Progenitor cell of endocrine pancreas (in vitro differentiated cells): ENCODE measurements at regions not wholly inside any gene's neighbourhood (a gene's known extent, or its start where the extent isn't known, plus 50 kb on each side); places are given as distances from the start of the nearest gene placed in this dataset.
A peak's percentile ranks its signal among the peaks of the same experiment; 100 is the strongest.

Experiments
- DNase-seq: peaks from one replicate; pipeline ENCODE4 v3.0.0; 2021; ENCODE audit warnings: low spot score; ENCODE audit not compliant: unreplicated experiment
- H3K27ac Mint-ChIP-seq: 2 replicates; pipeline ENCODE4 v1.8.0; 2021; ENCODE audit warnings: mild to moderate bottlenecking, moderate library complexity, mixed read lengths
- H3K27me3 Mint-ChIP-seq: 2 replicates; pipeline ENCODE4 v1.8.0; 2021; ENCODE audit warnings: mixed read lengths
- H3K36me3 Mint-ChIP-seq: 2 replicates; pipeline ENCODE4 v1.8.0; 2022; ENCODE audit warnings: mixed read lengths; ENCODE audit not compliant: insufficient read depth
- H3K4me1 Mint-ChIP-seq: 2 replicates; pipeline ENCODE4 v1.8.0; 2021; ENCODE audit warnings: low read depth, mixed read lengths
- H3K4me3 Mint-ChIP-seq: 2 replicates; pipeline ENCODE4 v1.8.0; 2021; ENCODE audit warnings: low read depth, mild to moderate bottlenecking, moderate library complexity, mixed read lengths
- H3K9me3 Mint-ChIP-seq: 2 replicates; pipeline ENCODE4 v1.8.0; 2021; ENCODE audit warnings: low read depth, mixed read lengths
- TF ChIP-seq, protein P1 (sequence below): fragments of 200-600 bp; sonication (generic); IDR thresholded peaks from one replicate; pipeline ENCODE4 v1.5.0; 2021; ENCODE audit warnings: antibody characterized with exemption, mild to moderate bottlenecking; ENCODE audit not compliant: unreplicated experiment

GRCh38 chr22:49423125-49423650 is 404.5 kb downstream of the BRD1 start:
- Mint-ChIP-seq H3K9me3 (no peaks in the 10 kb centered on the region), H3K4me3 (no peak overlapping the region), H3K36me3 (no peaks in the 10 kb centered on the region), H3K27ac (no peak overlapping the region), H3K27me3 (peaks cover 39% of the 10 kb centered on the region), H3K4me1 (peaks cover 8% of the 10 kb centered on the region)
- DNase-seq = no peak
- TF ChIP-seq, protein P1, sequence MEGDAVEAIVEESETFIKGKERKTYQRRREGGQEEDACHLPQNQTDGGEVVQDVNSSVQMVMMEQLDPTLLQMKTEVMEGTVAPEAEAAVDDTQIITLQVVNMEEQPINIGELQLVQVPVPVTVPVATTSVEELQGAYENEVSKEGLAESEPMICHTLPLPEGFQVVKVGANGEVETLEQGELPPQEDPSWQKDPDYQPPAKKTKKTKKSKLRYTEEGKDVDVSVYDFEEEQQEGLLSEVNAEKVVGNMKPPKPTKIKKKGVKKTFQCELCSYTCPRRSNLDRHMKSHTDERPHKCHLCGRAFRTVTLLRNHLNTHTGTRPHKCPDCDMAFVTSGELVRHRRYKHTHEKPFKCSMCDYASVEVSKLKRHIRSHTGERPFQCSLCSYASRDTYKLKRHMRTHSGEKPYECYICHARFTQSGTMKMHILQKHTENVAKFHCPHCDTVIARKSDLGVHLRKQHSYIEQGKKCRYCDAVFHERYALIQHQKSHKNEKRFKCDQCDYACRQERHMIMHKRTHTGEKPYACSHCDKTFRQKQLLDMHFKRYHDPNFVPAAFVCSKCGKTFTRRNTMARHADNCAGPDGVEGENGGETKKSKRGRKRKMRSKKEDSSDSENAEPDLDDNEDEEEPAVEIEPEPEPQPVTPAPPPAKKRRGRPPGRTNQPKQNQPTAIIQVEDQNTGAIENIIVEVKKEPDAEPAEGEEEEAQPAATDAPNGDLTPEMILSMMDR = no peak

DNA sequence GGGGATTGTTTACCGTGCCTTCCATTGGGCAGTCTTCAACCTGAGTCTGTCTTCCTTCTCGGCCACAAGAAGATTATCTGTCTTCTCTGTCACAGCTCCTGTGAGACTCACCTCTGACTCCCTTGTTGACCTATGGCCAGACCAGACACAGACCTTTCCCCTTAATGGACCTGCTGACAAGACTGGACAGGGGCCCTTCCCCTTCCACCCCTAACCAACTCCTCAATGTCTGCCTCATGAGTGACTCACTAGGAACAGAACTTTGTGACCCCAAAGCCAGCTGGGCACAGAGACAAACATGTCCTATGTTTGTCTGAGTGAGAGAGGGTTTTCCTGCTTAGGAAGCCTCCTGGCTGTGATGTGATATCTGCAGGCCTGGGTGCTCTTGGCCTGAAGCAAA is 405.0 kb downstream of the BRD1 start:
- no peaks in the 10 kb centered on the region for H3K9me3 Mint-ChIP-seq
- peaks cover 38% of the 10 kb centered on the region for H3K27me3 Mint-ChIP-seq
- peaks cover 8% of the 10 kb centered on the region for H3K4me1 Mint-ChIP-seq
- H3K27ac Mint-ChIP-seq = peak overlapping the region; percentile 21
- no peaks in the 10 kb centered on the region for H3K36me3 Mint-ChIP-seq
- no peak for DNase-seq
- H3K4me3 Mint-ChIP-seq = no peak overlapping the region
- TF ChIP-seq, protein P1 = no peak

DNA sequence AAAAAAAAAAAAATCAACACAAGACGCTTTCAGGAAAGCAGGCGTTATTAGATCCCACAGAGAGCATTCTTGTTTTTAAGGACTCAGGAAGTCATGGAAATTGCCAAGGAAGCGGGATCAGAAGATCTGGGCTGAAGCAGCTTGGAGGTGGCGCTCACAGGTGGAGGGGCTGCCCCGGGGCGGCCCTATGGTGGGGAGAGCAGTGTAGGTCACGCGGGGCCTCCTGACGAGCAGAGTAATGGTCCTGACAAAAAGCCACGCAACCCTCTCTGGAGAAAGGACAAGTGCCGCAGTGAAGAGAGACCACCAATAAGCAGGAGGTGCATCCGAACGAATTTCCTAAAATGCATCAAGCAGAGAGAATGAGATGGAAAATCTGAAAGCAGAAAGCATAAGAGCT is 407.0 kb downstream of the BRD1 start:
- Mint-ChIP-seq H3K4me3 (no peak overlapping the region), H3K27me3 (peaks cover 36% of the 10 kb centered on the region), H3K36me3 (no peaks in the 10 kb centered on the region), H3K27ac (no peak overlapping the region), H3K9me3 (no peaks in the 10 kb centered on the region), H3K4me1 (peaks cover 11% of the 10 kb centered on the region)
- TF ChIP-seq, protein P1 = no peak
- DNase-seq = no peak

- H3K4me1 Mint-ChIP-seq = peaks cover 11% of the 10 kb centered on the region
- no peak overlapping the region for H3K27ac Mint-ChIP-seq
- H3K9me3 Mint-ChIP-seq = no peaks in the 10 kb centered on the region
- TF ChIP-seq, protein P1 = no peak
- peaks cover 30% of the 10 kb centered on the region for H3K27me3 Mint-ChIP-seq
- H3K36me3 Mint-ChIP-seq = no peaks in the 10 kb centered on the region
- no peak for DNase-seq
- H3K4me3 Mint-ChIP-seq = no peak overlapping the region
These were observed 408.0 kb downstream of the BRD1 start for GRCh38 chr22:49419661-49420060.

DNA sequence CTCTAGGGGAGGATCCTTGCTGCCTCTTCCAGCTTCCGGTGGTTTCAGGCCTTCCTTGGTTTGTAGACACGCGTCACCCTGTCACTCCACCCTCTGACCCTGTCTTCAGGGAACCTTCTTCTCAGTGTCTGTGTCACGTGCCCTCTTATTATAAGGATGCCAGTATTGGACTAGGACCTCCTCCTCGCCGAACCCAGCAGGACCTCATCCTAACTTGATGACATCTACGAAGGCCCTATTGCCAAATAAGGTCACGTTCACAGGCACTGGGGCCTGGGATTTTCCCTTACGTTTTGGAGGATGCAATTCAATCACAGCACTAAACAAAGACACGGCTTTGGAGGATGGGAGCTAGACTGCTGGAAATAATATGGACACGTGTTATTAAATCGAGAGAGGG is 408.7 kb downstream of the BRD1 start:
- TF ChIP-seq, protein P1 = no peak
- Mint-ChIP-seq H3K27ac (no peak overlapping the region), H3K9me3 (no peaks in the 10 kb centered on the region), H3K4me3 (no peak overlapping the region), H3K4me1 (peaks cover 11% of the 10 kb centered on the region), H3K27me3 (peaks cover 24% of the 10 kb centered on the region), H3K36me3 (no peaks in the 10 kb centered on the region)
- DNase-seq = no peak
